ENCODE measurements at regions not wholly inside any gene's neighbourhood (a gene's known extent, or its start where the extent isn't known, plus 50 kb on each side); places are given as distances from the start of the nearest gene placed in this dataset.
A peak's percentile ranks its signal among the peaks of the same experiment; 100 is the strongest.

- TF ChIP-seq, protein P1, sequence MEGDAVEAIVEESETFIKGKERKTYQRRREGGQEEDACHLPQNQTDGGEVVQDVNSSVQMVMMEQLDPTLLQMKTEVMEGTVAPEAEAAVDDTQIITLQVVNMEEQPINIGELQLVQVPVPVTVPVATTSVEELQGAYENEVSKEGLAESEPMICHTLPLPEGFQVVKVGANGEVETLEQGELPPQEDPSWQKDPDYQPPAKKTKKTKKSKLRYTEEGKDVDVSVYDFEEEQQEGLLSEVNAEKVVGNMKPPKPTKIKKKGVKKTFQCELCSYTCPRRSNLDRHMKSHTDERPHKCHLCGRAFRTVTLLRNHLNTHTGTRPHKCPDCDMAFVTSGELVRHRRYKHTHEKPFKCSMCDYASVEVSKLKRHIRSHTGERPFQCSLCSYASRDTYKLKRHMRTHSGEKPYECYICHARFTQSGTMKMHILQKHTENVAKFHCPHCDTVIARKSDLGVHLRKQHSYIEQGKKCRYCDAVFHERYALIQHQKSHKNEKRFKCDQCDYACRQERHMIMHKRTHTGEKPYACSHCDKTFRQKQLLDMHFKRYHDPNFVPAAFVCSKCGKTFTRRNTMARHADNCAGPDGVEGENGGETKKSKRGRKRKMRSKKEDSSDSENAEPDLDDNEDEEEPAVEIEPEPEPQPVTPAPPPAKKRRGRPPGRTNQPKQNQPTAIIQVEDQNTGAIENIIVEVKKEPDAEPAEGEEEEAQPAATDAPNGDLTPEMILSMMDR (IDR thresholded peaks at IDR 0.05; ENCODE audit: unreplicated experiment): no peak
- intact Hi-C loops (cut with micrococcal nuclease): no loop called here
- Mint-ChIP-seq H3K4me3 (ENCODE audit: unreplicated experiment) (no peak overlapping the region), H3K27me3 (ENCODE audit: insufficient read depth, unreplicated experiment) (no peaks in the 10 kb centered on the region), H3K9me3 (ENCODE audit: unreplicated experiment) (no peaks in the 10 kb centered on the region), H3K36me3 (ENCODE audit: insufficient read depth, unreplicated experiment) (no peaks in the 10 kb centered on the region), H3K4me1 (ENCODE audit: insufficient read depth, unreplicated experiment) (peaks cover 15% of the 10 kb centered on the region), H3K27ac (ENCODE audit: low read depth, unreplicated experiment) (no peak overlapping the region)
- ChIA-PET POLR2A (interaction anchor here (0.6 kb wide), 1 partner anchor 109 kb away, joined by 3 read pairs; no protein-coding TSS in a partner anchor), CTCF (no interaction called here)
- DNase-seq (ENCODE audit: unreplicated experiment): no peak
- BruUV-seq (replicated peaks): no TSS peak
Measured at GRCh38 chr12:88417531-88417930, 162.7 kb downstream of the KITLG start.

GRCh38 chr12:88418856-88419497 is 161.3 kb downstream of the KITLG start:
- CTCF ChIA-PET: no interaction called here
- no TSS peak for BruUV-seq (replicated peaks)
- Mint-ChIP-seq H3K4me1 (ENCODE audit: insufficient read depth, unreplicated experiment) (peaks cover 15% of the 10 kb centered on the region), H3K4me3 (ENCODE audit: unreplicated experiment) (no peak overlapping the region), H3K27ac (ENCODE audit: low read depth, unreplicated experiment) (peak overlapping the region; percentile 3), H3K27me3 (ENCODE audit: insufficient read depth, unreplicated experiment) (no peaks in the 10 kb centered on the region), H3K9me3 (ENCODE audit: unreplicated experiment) (no peaks in the 10 kb centered on the region), H3K36me3 (ENCODE audit: insufficient read depth, unreplicated experiment) (no peaks in the 10 kb centered on the region)
- TF ChIP-seq, protein P1 (IDR thresholded peaks at IDR 0.05; ENCODE audit: unreplicated experiment): no peak
- DNase-seq (ENCODE audit: unreplicated experiment): peak; percentile 14
- intact Hi-C loops (cut with micrococcal nuclease): no loop called here
- POLR2A ChIA-PET: interaction anchor here (1.5 kb wide), 1 partner anchor 18 kb away, joined by 4 read pairs; no protein-coding TSS in a partner anchor

DNA sequence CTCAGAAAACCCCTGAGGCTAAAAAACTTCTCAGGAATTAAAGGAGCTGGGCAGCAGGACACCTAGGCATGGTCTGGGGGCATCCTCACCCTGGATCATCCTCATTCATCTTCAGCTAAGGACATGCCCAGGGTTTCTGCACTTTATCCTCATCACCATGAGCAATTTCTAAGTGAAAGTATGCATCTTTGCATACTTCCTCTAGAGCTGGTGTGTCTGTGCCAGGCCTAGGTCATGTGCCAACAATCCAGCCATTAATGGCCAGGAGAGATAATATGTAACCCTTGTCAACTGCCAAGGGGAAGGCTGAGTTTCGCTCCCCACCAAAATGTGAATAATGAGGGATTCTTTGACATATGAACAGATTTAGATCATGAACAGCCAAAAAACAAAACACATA is 160.5 kb downstream of the KITLG start:
- POLR2A ChIA-PET: interaction anchor here (1.5 kb wide), 1 partner anchor 19 kb away, joined by 4 read pairs; no protein-coding TSS in a partner anchor
- no TSS peak for BruUV-seq (replicated peaks)
- H3K4me3 Mint-ChIP-seq (ENCODE audit: unreplicated experiment): no peak overlapping the region
- H3K9me3 Mint-ChIP-seq (ENCODE audit: unreplicated experiment): no peaks in the 10 kb centered on the region
- H3K36me3 Mint-ChIP-seq (ENCODE audit: insufficient read depth, unreplicated experiment): no peaks in the 10 kb centered on the region
- H3K4me1 Mint-ChIP-seq (ENCODE audit: insufficient read depth, unreplicated experiment): peaks cover 15% of the 10 kb centered on the region
- no peak for DNase-seq (ENCODE audit: unreplicated experiment)
- H3K27ac Mint-ChIP-seq (ENCODE audit: low read depth, unreplicated experiment): no peak overlapping the region
- no peaks in the 10 kb centered on the region for H3K27me3 Mint-ChIP-seq (ENCODE audit: insufficient read depth, unreplicated experiment)
- intact Hi-C loops (cut with micrococcal nuclease): no loop called here
- TF ChIP-seq, protein P1 (IDR thresholded peaks at IDR 0.05; ENCODE audit: unreplicated experiment): no peak
- CTCF ChIA-PET: interaction anchor here (0.6 to 1.1 kb wide), 2 partner anchors 8 to 232 kb away, joined by 3 read pairs; no protein-coding TSS in a partner anchor

GRCh38 chr12:88420457-88420856 is 159.8 kb downstream of the KITLG start:
- Mint-ChIP-seq H3K4me1 (ENCODE audit: insufficient read depth, unreplicated experiment) (peaks cover 15% of the 10 kb centered on the region), H3K9me3 (ENCODE audit: unreplicated experiment) (no peaks in the 10 kb centered on the region), H3K4me3 (ENCODE audit: unreplicated experiment) (no peak overlapping the region), H3K27me3 (ENCODE audit: insufficient read depth, unreplicated experiment) (no peaks in the 10 kb centered on the region), H3K36me3 (ENCODE audit: insufficient read depth, unreplicated experiment) (no peaks in the 10 kb centered on the region), H3K27ac (ENCODE audit: low read depth, unreplicated experiment) (no peak overlapping the region)
- TF ChIP-seq, protein P1 (IDR thresholded peaks at IDR 0.05; ENCODE audit: unreplicated experiment): no peak
- peak; percentile 84 for DNase-seq (ENCODE audit: unreplicated experiment)
- intact Hi-C loops (cut with micrococcal nuclease): no loop called here
- BruUV-seq (replicated peaks): no TSS peak
- POLR2A ChIA-PET: interaction anchor here (0.8 to 1.5 kb wide), 4 partner anchors 10 to 160 kb away, joined by 3 to 4 read pairs (median 4); partner anchors contain the start of gene KITLG
- CTCF ChIA-PET: interaction anchor here (0.5 to 1.3 kb wide), 4 partner anchors 9 to 473 kb away, joined by 3 to 4 read pairs (median 3); no protein-coding TSS in a partner anchor
